ENCODE measurements at regions not wholly inside any gene's neighbourhood (a gene's known extent, or its start where the extent isn't known, plus 50 kb on each side); places are given as distances from the start of the nearest gene placed in this dataset.

DNA sequence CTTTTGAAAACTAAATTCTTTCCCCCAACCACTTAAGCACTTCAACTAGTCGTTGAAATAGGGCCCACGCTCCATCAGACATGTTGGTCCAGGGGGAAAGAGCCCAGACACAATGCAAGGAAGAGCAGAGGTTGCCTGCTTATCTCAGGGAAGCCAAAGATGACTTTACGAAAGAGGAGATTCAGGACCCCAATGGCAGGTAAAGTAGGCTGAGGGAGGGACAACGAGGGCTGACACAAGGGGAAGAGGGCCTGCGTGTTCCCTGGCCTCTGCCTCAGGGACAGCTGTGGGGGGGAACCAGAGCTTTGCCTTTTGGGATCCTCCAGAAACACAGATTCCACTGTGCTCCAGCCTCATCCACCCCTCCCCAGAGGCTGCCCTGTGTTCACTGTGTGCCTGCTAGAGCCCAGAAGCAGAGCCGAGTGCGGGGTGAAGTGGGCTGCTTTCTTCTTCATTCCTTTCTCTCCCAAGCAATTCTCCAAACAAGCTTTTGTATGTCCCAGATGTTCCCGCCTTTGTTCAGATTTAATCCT lies 135.5 kb upstream of the GRIK3 start:
- Histone ChIP-seq H3K36me3 (no peaks in the 10 kb centered on the region), H3K9me3 (replicated peaks) (peaks cover 26% of the 10 kb centered on the region), H3K4me3 (no peak overlapping the region), H3K27ac (replicated peaks) (no peak overlapping the region), H3K4me1 (no peaks in the 10 kb centered on the region), H3K27me3 (ENCODE audit: low read depth) (peaks cover 62% of the 10 kb centered on the region)
- intact Hi-C loops (cut with micrococcal nuclease): no loop called here
- no peak for DNase-seq
- no peak for TF ChIP-seq CTCF (IDR thresholded peaks at IDR 0.05; ENCODE audit: borderline replicate concordance)

DNA sequence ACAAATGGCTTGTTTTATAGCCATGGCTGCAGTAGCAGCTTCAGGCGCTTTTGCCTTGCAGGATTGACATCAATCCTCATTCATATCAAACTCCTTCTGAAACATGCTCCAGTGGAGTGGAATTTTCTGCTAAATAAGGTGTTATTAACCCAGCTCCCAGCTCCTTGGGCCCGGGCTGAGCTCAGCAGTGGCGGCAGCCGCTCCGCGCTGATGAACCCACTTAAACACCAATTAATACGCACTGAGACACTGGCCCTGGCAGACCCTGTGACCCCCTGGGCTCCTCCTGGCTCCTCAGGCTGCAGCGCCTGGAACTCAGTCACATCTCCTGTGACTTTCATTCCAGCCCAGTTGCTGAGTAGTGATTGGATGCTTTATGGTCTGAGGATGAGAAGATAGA lies 137.4 kb upstream of the GRIK3 start:
- Histone ChIP-seq H3K4me3 (no peak overlapping the region), H3K4me1 (no peaks in the 10 kb centered on the region), H3K36me3 (no peaks in the 10 kb centered on the region), H3K9me3 (replicated peaks) (peaks cover 8% of the 10 kb centered on the region), H3K27me3 (ENCODE audit: low read depth) (peaks cover 77% of the 10 kb centered on the region), H3K27ac (replicated peaks) (no peak overlapping the region)
- DNase-seq: no peak
- TF ChIP-seq CTCF (IDR thresholded peaks at IDR 0.05; ENCODE audit: borderline replicate concordance): no peak
- intact Hi-C loops (cut with micrococcal nuclease): no loop called here

GRCh38 chr1:37174341-37174740 lies 140.0 kb upstream of the GRIK3 start:
- H3K36me3 ChIP-seq: no peaks in the 10 kb centered on the region
- peaks cover 95% of the 10 kb centered on the region for H3K27me3 ChIP-seq (ENCODE audit: low read depth)
- intact Hi-C loops (cut with micrococcal nuclease): no loop called here
- DNase-seq: no peak
- H3K4me3 ChIP-seq: no peak overlapping the region
- TF ChIP-seq CTCF (IDR thresholded peaks at IDR 0.05; ENCODE audit: borderline replicate concordance): no peak
- no peak overlapping the region for H3K27ac ChIP-seq (replicated peaks)
- H3K4me1 ChIP-seq: no peaks in the 10 kb centered on the region
- no peaks in the 10 kb centered on the region for H3K9me3 ChIP-seq (replicated peaks)

- no peak for DNase-seq
- no peak overlapping the region for H3K27ac ChIP-seq (replicated peaks)
- no peaks in the 10 kb centered on the region for H3K36me3 ChIP-seq
- no peak overlapping the region for H3K4me3 ChIP-seq
- H3K9me3 ChIP-seq (replicated peaks): no peaks in the 10 kb centered on the region
- intact Hi-C loops (cut with micrococcal nuclease): no loop called here
- H3K4me1 ChIP-seq: no peaks in the 10 kb centered on the region
- no peak for TF ChIP-seq CTCF (IDR thresholded peaks at IDR 0.05; ENCODE audit: borderline replicate concordance)
- H3K27me3 ChIP-seq (ENCODE audit: low read depth): peaks cover 95% of the 10 kb centered on the region
These were observed 140.6 kb upstream of the GRIK3 start for GRCh38 chr1:37174876-37175275.

- no peak overlapping the region for H3K4me3 ChIP-seq
- peaks cover 95% of the 10 kb centered on the region for H3K27me3 ChIP-seq (ENCODE audit: low read depth)
- no peak for DNase-seq
- intact Hi-C loops (cut with micrococcal nuclease): no loop called here
- no peaks in the 10 kb centered on the region for H3K9me3 ChIP-seq (replicated peaks)
- H3K4me1 ChIP-seq: no peaks in the 10 kb centered on the region
- H3K27ac ChIP-seq (replicated peaks): no peak overlapping the region
- no peak for TF ChIP-seq CTCF (IDR thresholded peaks at IDR 0.05; ENCODE audit: borderline replicate concordance)
- no peaks in the 10 kb centered on the region for H3K36me3 ChIP-seq
These were observed 141.4 kb upstream of the GRIK3 start for GRCh38 chr1:37175666-37176215.
